GM21723 (cell line): ENCODE measurements at regions not wholly inside any gene's neighbourhood (a gene's known extent, or its start where the extent isn't known, plus 50 kb on each side); places are given as distances from the start of the nearest gene placed in this dataset.

Experiments used
- ATAC-seq: cut with Tn5 transposase; IDR thresholded peaks from one replicate; pipeline ENCODE4 v1.9.1; 2021; ENCODE audit warnings: mild to moderate bottlenecking, moderate library complexity; ENCODE audit not compliant: unreplicated experiment

DNA sequence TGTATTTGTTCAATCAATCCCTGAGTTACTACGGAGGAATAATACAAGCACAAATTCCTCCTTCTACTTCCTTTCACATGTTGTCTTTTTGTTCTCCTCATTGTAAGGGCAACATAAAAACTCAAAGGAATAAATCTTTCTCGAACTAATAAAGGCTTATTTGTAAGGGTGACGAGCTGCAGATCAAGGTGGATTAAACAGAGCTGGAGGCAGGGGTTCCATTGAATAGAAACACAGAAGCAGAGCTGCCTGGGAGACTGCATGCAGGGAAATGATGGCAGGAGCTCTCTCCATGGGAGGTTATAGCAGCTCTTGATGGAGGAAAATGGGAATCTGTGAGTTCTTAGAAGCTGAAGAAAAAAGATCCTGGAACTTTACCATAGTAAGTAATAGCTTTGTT lies 160.2 kb downstream of the CYYR1 start:
- no peak for ATAC-seq

GRCh38 chr21:26409735-26410134 lies 163.4 kb downstream of the CYYR1 start:
- ATAC-seq = no peak

DNA sequence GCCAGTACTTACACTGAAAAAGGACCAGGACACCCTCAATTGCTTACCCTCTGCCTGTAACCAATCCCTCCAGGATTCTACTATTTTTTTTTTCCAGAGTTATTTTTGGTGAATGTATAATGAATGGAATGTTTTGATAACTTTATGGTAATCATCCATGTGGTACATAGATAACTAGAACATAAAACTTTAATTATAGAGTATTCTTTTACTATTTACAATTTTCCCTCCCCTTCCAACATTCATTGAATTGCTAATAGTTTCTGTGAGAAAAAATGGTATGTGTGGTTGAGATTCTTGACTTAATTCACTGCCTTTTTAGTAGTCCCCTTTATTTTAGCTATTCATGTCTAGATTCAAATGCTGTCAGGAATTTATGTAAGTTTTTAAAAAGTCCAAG lies 164.6 kb downstream of the CYYR1 start:
- ATAC-seq = no peak

DNA sequence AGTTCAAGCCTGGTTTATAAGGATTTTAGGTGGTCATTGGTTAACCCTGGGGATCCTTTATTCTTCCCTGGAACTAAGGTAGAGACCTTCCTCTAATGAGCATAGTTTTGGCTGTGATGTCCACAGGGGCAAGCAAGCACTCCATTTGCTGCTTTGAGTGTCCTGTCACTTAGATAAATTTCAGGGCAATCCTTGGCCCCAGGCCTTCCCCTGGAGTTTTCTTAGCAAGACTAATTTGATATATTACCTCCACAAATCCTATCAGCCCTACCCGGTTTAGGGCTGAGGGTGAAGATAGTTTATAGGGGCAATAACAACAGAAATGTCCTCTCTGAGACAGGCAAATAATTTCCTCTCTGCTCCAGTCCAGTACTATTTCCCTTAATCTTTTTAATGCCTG lies 166.6 kb downstream of the CYYR1 start:
- ATAC-seq = no peak

GRCh38 chr21:26405735-26406361 lies 167.2 kb downstream of the CYYR1 start:
- ATAC-seq = peak; percentile 68

DNA sequence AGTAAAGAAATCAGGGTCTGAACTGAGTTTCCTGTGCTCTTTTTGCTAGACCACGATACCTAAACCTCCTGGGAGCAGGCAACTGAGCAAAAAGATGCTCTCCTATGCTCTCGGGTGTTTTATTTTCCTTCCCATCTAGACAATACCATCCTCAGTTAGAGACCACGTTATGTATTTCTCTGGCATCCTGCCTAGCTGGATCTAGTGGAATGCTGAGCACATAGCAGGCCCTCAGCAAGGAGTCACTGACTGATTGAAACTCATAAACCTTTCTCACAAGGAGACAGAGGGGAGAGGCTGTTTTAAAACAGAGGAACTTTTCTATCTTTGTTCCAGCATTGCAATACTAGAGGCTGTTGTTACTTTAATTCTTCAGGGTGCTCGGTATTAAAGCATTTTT lies 168.0 kb downstream of the CYYR1 start:
- ATAC-seq = no peak

DNA sequence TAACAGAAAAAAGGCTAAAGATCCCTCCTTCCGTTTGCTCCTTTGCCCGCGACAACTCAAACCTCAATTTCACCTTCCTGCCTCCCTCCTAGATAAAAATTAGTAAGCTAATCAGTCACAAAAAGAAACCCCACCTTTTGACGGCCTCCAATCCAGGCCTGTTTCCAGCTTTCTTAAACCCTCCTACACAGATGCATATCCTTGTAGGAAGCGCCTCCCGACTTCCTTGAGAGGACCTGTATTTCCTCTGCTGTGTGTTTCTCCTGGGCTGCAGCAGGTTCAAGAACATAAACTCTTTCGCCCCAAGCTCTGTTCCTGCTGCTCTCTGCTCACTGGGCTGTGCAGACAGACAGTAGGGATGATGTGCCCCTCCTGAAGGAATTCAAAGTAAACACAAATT lies 168.8 kb downstream of the CYYR1 start:
- ATAC-seq = no peak

GRCh38 chr21:26403321-26403720 lies 169.8 kb downstream of the CYYR1 start:
- ATAC-seq = no peak

DNA sequence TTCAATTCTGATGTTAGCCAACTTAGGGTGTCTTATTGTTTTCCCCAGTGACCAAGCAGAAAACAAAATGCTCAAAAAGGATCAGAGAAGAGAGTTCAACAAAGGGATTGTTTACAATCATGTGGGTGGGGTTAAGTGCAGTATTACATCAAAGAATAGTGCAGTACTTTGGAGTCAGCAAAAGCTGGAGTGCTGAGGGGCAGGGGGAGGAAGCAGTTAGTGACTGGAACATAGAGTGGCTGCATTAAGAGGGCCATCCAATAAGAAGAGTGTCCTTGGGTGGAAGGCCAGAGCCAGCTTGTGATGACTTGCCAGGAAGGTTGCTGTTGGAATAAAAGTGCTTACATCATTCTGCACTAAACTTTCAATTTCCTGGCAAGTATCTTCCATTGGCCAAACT lies 175.5 kb downstream of the CYYR1 start:
- no peak for ATAC-seq

GRCh38 chr21:26394341-26394740 lies 178.7 kb downstream of the CYYR1 start:
- no peak for ATAC-seq

GRCh38 chr21:26391166-26391565 lies 181.9 kb downstream of the CYYR1 start:
- ATAC-seq = no peak

- ATAC-seq = peak; percentile 72
Measured at GRCh38 chr21:26389971-26390641, 183.0 kb downstream of the CYYR1 start.

- no peak for ATAC-seq
Measured at GRCh38 chr21:26388731-26389231, 184.3 kb downstream of the CYYR1 start.

DNA sequence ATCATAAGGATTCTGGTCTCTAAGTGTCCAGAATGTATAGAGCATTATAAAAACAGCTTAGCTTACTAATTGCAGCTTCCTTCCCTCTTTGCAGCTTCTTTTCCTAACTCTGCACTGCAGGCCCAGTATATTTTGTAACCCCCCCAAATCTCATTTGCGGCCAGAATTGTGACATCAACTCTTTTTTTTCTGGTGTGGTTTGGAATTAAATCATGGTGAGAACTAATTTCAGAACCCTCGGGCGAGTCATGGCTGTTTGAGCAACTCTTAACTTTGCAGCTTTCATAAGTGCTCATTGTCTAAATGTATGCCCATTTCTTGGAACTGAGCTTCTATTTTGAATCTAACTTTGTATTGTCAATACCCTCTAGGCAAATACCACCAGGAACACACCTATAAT lies 187.4 kb downstream of the CYYR1 start:
- no peak for ATAC-seq

DNA sequence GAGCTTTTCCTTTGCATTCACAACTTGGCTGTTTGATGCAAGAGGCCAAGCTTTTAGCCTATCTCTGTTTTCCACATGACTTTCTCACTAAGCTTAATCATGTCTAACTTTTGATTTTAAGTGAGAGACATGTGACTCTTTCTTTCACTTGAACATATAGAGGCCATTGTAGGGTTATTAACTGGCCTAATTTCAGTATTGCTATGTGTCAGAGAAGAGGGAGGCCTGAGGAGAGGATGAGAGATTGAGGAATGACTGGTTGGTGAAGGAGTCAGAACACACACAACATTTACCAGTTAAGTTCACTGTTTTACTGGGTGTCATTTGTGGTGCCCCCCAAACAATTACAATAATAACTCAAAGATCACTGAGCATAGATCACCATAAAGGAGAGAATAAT lies 193.5 kb downstream of the CYYR1 start:
- no peak for ATAC-seq

DNA sequence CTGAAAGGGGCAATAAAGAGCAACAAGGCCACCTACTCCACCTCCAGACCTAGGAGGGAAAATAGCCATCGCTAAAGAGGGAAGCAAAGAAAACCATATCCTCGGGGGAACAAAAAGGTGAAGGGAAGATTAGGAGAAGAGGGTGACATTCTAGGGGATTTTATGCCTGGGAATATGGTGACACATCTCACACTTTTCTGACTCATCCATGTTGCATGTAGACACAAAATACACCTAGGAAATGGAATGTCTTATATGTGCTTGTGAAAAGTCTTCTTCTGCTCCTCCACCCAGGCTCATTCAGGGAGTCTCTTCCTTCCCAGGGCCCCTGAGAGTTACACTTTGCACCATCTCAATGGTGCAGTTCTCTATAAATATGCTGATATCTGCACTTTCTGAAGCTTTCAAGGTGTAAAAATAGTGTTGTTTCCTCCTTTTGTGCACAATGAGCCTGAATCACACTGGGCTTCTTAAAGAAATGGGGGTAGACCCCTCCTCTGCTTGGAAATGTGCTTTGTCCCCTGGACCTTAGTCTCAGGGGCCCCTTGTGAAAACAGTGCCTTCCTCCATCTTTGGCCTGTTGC lies 195.9 kb downstream of the CYYR1 start:
- ATAC-seq = no peak

DNA sequence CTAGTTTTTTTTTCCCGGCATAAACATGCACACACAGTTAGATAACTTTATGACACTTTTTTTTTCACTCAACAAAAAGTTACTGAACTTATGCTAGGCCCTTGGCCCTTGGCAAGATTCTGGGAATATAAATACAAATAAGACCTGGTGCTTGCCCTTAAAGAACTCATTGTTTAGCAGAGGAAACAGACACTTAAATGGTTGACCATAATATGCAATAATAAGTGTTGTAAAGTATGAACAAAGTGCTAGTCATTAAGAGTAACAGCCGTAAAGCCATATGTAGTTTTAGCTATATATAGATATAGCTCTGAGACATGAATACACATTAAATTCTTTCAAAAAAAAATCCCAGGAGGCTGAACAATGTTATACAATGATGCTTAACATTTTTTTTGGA lies 198.3 kb downstream of the CYYR1 start:
- no peak for ATAC-seq

- no peak for ATAC-seq
Measured at GRCh38 chr21:26368591-26369320, 198.2 kb upstream of the APP start.

DNA sequence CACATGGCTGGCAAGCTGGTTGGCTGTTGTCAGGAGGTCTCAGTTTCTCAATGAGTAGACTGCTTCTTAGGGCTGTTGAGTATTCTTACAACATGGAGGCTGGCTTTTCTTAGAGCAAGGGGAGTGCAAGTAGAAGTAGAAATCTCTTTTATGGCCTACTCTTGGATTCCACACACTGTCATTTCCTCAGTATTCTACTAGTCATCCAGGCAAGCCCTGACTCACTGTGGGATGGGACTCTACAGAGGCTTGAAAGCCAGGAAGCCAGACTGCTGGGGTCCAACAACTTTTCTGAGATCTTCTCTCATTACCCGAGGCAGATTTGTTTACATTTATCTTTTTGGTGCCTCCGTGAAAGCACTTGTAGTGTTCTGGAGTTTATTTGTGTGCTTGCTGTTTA lies 196.2 kb upstream of the APP start:
- ATAC-seq = no peak

DNA sequence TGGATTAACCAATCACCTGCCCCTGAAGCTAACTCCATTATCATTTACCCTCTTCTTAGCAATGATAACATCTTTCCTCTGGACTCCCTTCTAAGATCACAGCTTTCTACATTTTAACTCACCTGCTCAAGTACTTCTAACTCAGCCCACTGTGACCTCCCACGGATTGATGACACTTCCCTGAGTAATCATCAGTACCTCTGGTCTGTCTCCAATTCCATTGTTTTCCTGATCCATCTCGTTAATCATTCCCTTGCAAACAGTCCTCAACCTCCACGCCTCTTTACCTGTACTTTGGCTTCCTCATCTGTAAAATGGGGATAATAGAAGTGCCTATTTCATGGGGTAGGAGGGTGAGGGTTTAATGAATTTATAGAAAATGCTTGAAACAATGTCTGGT lies 195.3 kb upstream of the APP start:
- ATAC-seq = no peak

DNA sequence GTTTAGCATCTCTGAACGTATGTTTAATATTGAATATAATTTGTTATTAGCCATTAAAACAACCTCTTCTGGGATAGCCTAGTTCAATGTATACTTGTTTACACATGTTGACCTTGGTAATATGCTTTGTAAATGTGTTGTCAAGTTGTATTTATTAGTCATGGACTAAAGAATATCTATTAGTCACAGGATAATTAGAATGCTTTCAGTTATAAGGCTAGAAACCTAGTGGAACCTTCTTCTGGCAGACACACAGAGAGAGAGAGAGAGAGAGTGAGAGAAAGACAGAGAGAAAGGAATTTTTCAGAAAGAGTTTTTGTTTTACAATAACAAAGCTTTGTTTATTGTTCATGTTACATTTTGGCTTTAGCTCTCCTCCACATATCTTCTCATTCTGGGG lies 181.1 kb upstream of the APP start:
- no peak for ATAC-seq

DNA sequence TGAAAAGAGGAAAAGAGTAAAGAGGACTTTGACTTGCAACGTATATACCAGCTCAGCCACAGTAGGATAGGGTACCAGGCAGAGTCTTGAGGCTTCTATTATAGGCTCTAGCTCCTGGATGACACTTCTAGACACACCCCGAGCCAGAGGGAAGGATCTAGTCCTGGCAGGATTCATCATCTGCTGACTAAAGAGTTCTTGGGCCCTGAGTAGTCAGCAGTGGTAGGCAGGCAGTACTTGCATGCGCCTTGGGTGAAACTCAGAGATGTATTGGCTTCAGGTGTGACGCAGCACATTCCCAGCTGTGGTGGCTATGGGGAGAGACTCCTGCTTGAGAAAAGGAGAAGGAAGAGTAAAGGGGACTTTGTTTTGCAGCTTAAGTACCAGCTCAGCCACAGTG lies 162.3 kb upstream of the APP start:
- no peak for ATAC-seq
